ENCODE measurements at regions not wholly inside any gene's neighbourhood (a gene's known extent, or its start where the extent isn't known, plus 50 kb on each side); places are given as distances from the start of the nearest gene placed in this dataset.

GRCh38 chr12:114592946-114593345 lies 91.0 kb downstream of the TBX3 start:
- TF ChIP-seq, protein P1, sequence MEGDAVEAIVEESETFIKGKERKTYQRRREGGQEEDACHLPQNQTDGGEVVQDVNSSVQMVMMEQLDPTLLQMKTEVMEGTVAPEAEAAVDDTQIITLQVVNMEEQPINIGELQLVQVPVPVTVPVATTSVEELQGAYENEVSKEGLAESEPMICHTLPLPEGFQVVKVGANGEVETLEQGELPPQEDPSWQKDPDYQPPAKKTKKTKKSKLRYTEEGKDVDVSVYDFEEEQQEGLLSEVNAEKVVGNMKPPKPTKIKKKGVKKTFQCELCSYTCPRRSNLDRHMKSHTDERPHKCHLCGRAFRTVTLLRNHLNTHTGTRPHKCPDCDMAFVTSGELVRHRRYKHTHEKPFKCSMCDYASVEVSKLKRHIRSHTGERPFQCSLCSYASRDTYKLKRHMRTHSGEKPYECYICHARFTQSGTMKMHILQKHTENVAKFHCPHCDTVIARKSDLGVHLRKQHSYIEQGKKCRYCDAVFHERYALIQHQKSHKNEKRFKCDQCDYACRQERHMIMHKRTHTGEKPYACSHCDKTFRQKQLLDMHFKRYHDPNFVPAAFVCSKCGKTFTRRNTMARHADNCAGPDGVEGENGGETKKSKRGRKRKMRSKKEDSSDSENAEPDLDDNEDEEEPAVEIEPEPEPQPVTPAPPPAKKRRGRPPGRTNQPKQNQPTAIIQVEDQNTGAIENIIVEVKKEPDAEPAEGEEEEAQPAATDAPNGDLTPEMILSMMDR (conservative IDR thresholded peaks at IDR 0.05; ENCODE audit: low read length) = no peak
- no peak for TF ChIP-seq EZH2phosphoT487 (IDR thresholded peaks at IDR 0.05; ENCODE audit: borderline replicate concordance)

Data from Loucy (cell line).